HG02571 (cell line): ENCODE measurements at regions not wholly inside any gene's neighbourhood (a gene's known extent, or its start where the extent isn't known, plus 50 kb on each side); places are given as distances from the start of the nearest gene placed in this dataset.
"Not testable (repeated sequence)": the region's sequence is repeated elsewhere in the genome, so short reads cannot be mapped to it uniquely, and the experiment has no call there.

Experiments
- ATAC-seq: cut with Tn5 transposase; IDR thresholded peaks from one replicate; pipeline ENCODE4 v1.9.1; 2021; ENCODE audit warnings: mild to moderate bottlenecking, moderate library complexity; ENCODE audit not compliant: unreplicated experiment

GRCh38 chrX:77127571-77127970, 319.6 kb upstream of the FGF16 start:
- ATAC-seq = not testable (repeated sequence)

- ATAC-seq = no peak
Measured at GRCh38 chrX:77143907-77144306, 303.3 kb upstream of the FGF16 start.

- ATAC-seq = no peak
Measured at GRCh38 chrX:77160301-77160700, 286.9 kb upstream of the FGF16 start.

- no peak for ATAC-seq
Measured at GRCh38 chrX:77162777-77163176, 284.4 kb upstream of the FGF16 start.

- ATAC-seq = no peak
Measured at GRCh38 chrX:77167993-77168392, 279.2 kb upstream of the FGF16 start.

- no peak for ATAC-seq
Measured at GRCh38 chrX:77174680-77175519, 272.3 kb upstream of the FGF16 start.

GRCh38 chrX:77200663-77201062, 246.5 kb upstream of the FGF16 start:
- ATAC-seq = no peak

- ATAC-seq = no peak
Measured at GRCh38 chrX:77223046-77223445, 224.1 kb upstream of the FGF16 start.

- no peak for ATAC-seq
Measured at GRCh38 chrX:77264490-77264889, 182.7 kb upstream of the FGF16 start.

- ATAC-seq = no peak
Measured at GRCh38 chrX:77275392-77275791, 171.8 kb upstream of the FGF16 start.

- no peak for ATAC-seq
Measured at GRCh38 chrX:77276742-77277141, 170.4 kb upstream of the FGF16 start.

GRCh38 chrX:77277911-77278310, 169.3 kb upstream of the FGF16 start:
- ATAC-seq = no peak

GRCh38 chrX:77279373-77279772, 167.8 kb upstream of the FGF16 start:
- not testable (repeated sequence) for ATAC-seq

- ATAC-seq = no peak
Measured at GRCh38 chrX:77293331-77293995, 153.7 kb upstream of the FGF16 start.

- no peak for ATAC-seq
Measured at GRCh38 chrX:77298296-77298695, 148.9 kb upstream of the FGF16 start.

- no peak for ATAC-seq
Measured at GRCh38 chrX:77298790-77299189, 148.4 kb upstream of the FGF16 start.

GRCh38 chrX:77299549-77299948, 147.6 kb upstream of the FGF16 start:
- ATAC-seq = no peak

GRCh38 chrX:77342004-77342403, 105.2 kb upstream of the FGF16 start:
- ATAC-seq = no peak

- no peak for ATAC-seq
Measured at GRCh38 chrX:77346859-77347258, 100.3 kb upstream of the FGF16 start.

- ATAC-seq = no peak
Measured at GRCh38 chrX:77347572-77347971, 99.6 kb upstream of the FGF16 start.

GRCh38 chrX:77389891-77390290, 57.3 kb upstream of the FGF16 start:
- no peak for ATAC-seq

- ATAC-seq = not testable (repeated sequence)
Measured at GRCh38 chrX:77390365-77390764, 56.8 kb upstream of the FGF16 start.
